GM19467 (cell line): ENCODE measurements at regions not wholly inside any gene's neighbourhood (a gene's known extent, or its start where the extent isn't known, plus 50 kb on each side); places are given as distances from the start of the nearest gene placed in this dataset.
"Not testable (repeated sequence)": the region's sequence is repeated elsewhere in the genome, so short reads cannot be mapped to it uniquely, and the experiment has no call there.

Experiments
- ATAC-seq: cut with Tn5 transposase; IDR thresholded peaks from one replicate; pipeline ENCODE4 v1.9.1; 2021; ENCODE audit warnings: mild to moderate bottlenecking, moderate library complexity; ENCODE audit not compliant: unreplicated experiment

DNA sequence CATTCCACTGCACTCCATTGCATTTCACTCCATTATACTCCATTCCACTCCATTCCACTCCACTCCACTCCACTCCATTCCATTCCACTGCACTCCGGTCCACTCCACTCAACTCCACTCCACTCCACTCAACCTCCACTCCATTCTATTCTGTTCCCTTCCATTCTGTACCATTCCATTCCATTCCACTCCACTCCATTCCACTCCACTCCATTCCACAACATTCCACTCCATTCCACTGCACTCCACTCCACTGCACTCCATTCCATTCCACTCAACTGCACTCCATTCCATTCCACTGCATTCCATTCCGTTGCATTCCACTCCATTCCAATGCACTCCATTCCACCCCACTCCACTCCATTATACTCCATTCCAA, 2565.3 kb upstream of the TPTE start:
- not testable (repeated sequence) for ATAC-seq

DNA sequence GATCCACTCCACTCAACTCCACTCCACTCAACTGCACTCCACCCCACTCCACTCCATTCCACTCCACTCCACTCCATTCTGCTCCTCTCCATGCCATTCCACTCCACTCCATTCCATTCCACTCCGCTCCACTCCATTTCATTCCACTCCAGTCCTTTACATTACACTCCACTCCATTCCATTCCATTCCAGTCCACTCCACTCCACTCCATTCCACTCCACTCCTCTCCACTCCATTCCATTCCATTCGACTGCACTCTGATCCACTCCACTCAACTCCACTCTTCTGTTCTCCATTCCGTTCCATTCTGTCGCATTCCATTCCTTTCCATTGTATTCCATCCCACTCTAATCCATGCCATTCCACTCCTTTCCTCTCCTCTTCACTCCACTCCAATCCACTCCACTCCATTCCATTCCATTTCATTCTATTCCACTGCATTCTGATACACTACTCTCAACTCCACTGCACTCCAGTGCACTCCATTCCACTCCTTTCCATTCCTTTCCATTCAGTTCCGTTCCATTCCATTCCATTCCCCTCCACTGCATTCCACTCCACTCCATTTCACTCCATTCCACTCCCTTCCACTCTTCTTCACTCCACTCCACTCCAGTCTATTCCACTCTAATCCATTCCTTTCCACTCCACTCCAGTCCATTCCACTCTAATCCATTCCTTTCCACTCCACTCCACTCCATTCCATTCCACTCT, 2564.2 kb upstream of the TPTE start:
- ATAC-seq = not testable (repeated sequence)

DNA sequence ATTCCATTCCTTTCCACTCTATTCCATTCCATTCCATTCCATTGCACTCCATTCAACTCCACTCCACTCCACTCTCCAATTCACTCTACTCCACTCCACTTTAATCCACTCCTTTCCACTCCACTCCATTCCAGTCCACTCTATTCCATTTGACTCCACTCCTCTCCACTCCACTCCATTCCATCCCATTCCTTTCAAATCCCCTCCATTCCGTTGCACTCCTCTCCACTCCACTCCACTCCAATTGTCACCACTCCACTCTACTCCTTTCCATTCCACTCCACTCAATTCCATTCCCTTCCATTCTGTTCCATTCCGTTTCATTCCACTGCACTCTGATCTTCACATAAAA, 2563.7 kb upstream of the TPTE start:
- no peak for ATAC-seq
